Fibroblast of lung (primary cell): ENCODE measurements at regions not wholly inside any gene's neighbourhood (a gene's known extent, or its start where the extent isn't known, plus 50 kb on each side); places are given as distances from the start of the nearest gene placed in this dataset.

Experiments
- DNase-seq, 2 donors: peaks; one replicate each; pipeline versions ENCODE4 v3.0.0 to v3.0.0-alpha.2; 2010; ENCODE audit warnings: low read depth in 2 of 2
- H2AFZ ChIP-seq: 2 replicates; pipeline ENCODE4 v1.5.1; 2012; ENCODE audit warnings: low read length, control low read depth, inconsistent platforms
- H3K27ac ChIP-seq: 2 replicates; pipeline ENCODE4 v1.5.1; 2011; ENCODE audit warnings: low read length, control low read depth; ENCODE audit not compliant: insufficient read depth
- H3K27me3 ChIP-seq: 2 replicates; pipeline ENCODE4 v1.5.1; 2011; ENCODE audit warnings: mild to moderate bottlenecking, low read length; ENCODE audit not compliant: control insufficient read depth, insufficient read depth
- H3K36me3 ChIP-seq: 2 replicates; pipeline ENCODE4 v1.5.1; 2011; ENCODE audit warnings: low read length; ENCODE audit not compliant: control insufficient read depth, insufficient read depth
- H3K4me1 ChIP-seq: 2 replicates; pipeline ENCODE4 v1.5.1; 2011; ENCODE audit warnings: low read length; ENCODE audit not compliant: control insufficient read depth, insufficient read depth; ENCODE audit errors: extremely low read depth
- H3K4me2 ChIP-seq: 2 replicates; pipeline ENCODE4 v1.5.1; 2011; ENCODE audit warnings: low read length, control low read depth; ENCODE audit not compliant: insufficient read depth; ENCODE audit errors: extremely low read depth
- H3K4me3 ChIP-seq, 4 experiments: fragments of 200-600 bp in 1 of 4; sonication (generic) in 1 of 4; replicated peaks in 1 of 4; 2 replicates each; pipeline ENCODE4 v1.5.1; 2011 to 2016; ENCODE audit warnings: low read length in 4 of 4, low read depth in 3 of 4, mild to moderate bottlenecking in 3 of 4, control low read depth in 2 of 4, inconsistent platforms in 1 of 4, mixed read lengths in 1 of 4; ENCODE audit not compliant: insufficient read depth in 1 of 4; ENCODE audit errors: control extremely low read depth in 1 of 4
- H3K79me2 ChIP-seq: 2 replicates; pipeline ENCODE4 v1.5.1; 2012; ENCODE audit warnings: mild to moderate bottlenecking, low read length, inconsistent platforms; ENCODE audit not compliant: control insufficient read depth, insufficient read depth
- H3K9ac ChIP-seq: 2 replicates; pipeline ENCODE4 v1.5.1; 2011; ENCODE audit warnings: mild to moderate bottlenecking, low read length, control low read depth; ENCODE audit not compliant: insufficient read depth
- H3K9me3 ChIP-seq: 2 replicates; pipeline ENCODE4 v1.5.1; 2012; ENCODE audit warnings: low read depth, low read length; ENCODE audit not compliant: control insufficient read depth, insufficient read depth
- H4K20me1 ChIP-seq: 2 replicates; pipeline ENCODE4 v1.5.1; 2011; ENCODE audit warnings: low read length; ENCODE audit not compliant: control insufficient read depth, insufficient read depth; ENCODE audit errors: extremely low read depth
- CTCF ChIP-seq, 2 donors: IDR thresholded peaks in 1 of 2; conservative IDR thresholded peaks in 1 of 2; 1 replicate in 1 of 2; 2 replicates in 1 of 2; pipeline ENCODE4 v1.5.1; 2011 to 2012; ENCODE audit warnings: low read length in 2 of 2, control low read depth in 1 of 2, inconsistent platforms in 1 of 2, low read depth in 1 of 2, mild to moderate bottlenecking in 1 of 2
- EZH2 ChIP-seq: IDR thresholded peaks from 2 replicates; pipeline ENCODE4 v1.5.1; 2012; ENCODE audit warnings: low read length, control low read depth, mild to moderate bottlenecking; ENCODE audit errors: missing control alignments

- no peaks in the 10 kb centered on the region for H3K9me3 ChIP-seq
- H3K4me1 ChIP-seq, result no peaks in the 10 kb centered on the region
- no peaks in the 10 kb centered on the region for H3K79me2 ChIP-seq
- H3K27me3 ChIP-seq, result no peaks in the 10 kb centered on the region
- no peak overlapping the region for H2AFZ ChIP-seq
- DNase-seq, result no peak
- no peak overlapping the region for H3K4me2 ChIP-seq
- H3K4me3 ChIP-seq, result no peak overlapping the region
- no peak for TF ChIP-seq EZH2
- no peak for TF ChIP-seq CTCF (conservative IDR thresholded peaks at IDR 0.05 in 1 of 2, IDR thresholded peaks at IDR 0.05 in 1 of 2; ENCODE audit: low read depth in 1 of 2, low read length in 2 of 2)
- no peak overlapping the region for H3K27ac ChIP-seq
- no peaks in the 10 kb centered on the region for H3K36me3 ChIP-seq
- no peak overlapping the region for H3K9ac ChIP-seq
- no peaks in the 10 kb centered on the region for H4K20me1 ChIP-seq
Observed at GRCh38 chr2:176467595-176467994, 198.4 kb downstream of the MTX2 start.

GRCh38 chr2:176468457-176469113 is 199.3 kb downstream of the MTX2 start:
- H3K4me1 ChIP-seq, result no peaks in the 10 kb centered on the region
- no peak overlapping the region for H3K27ac ChIP-seq
- no peaks in the 10 kb centered on the region for H4K20me1 ChIP-seq
- DNase-seq, result no peak
- TF ChIP-seq CTCF (conservative IDR thresholded peaks at IDR 0.05 in 1 of 2, IDR thresholded peaks at IDR 0.05 in 1 of 2; ENCODE audit: low read depth in 1 of 2, low read length in 2 of 2), result no peak
- no peak for TF ChIP-seq EZH2
- H2AFZ ChIP-seq, result no peak overlapping the region
- H3K9me3 ChIP-seq, result no peaks in the 10 kb centered on the region
- H3K9ac ChIP-seq, result no peak overlapping the region
- no peaks in the 10 kb centered on the region for H3K36me3 ChIP-seq
- H3K79me2 ChIP-seq, result no peaks in the 10 kb centered on the region
- no peaks in the 10 kb centered on the region for H3K27me3 ChIP-seq
- H3K4me2 ChIP-seq, result no peak overlapping the region
- no peak overlapping the region for H3K4me3 ChIP-seq

- no peak overlapping the region for H3K9ac ChIP-seq
- no peak overlapping the region for H3K4me3 ChIP-seq
- H3K9me3 ChIP-seq, result no peaks in the 10 kb centered on the region
- H3K27ac ChIP-seq, result no peak overlapping the region
- H2AFZ ChIP-seq, result no peak overlapping the region
- no peaks in the 10 kb centered on the region for H3K79me2 ChIP-seq
- no peak for DNase-seq
- H3K36me3 ChIP-seq, result no peaks in the 10 kb centered on the region
- H4K20me1 ChIP-seq, result no peaks in the 10 kb centered on the region
- no peaks in the 10 kb centered on the region for H3K4me1 ChIP-seq
- H3K27me3 ChIP-seq, result no peaks in the 10 kb centered on the region
- H3K4me2 ChIP-seq, result no peak overlapping the region
- TF ChIP-seq EZH2, result no peak
- no peak for TF ChIP-seq CTCF (conservative IDR thresholded peaks at IDR 0.05 in 1 of 2, IDR thresholded peaks at IDR 0.05 in 1 of 2; ENCODE audit: low read depth in 1 of 2, low read length in 2 of 2)
Observed at GRCh38 chr2:176470713-176471112, 201.5 kb downstream of the MTX2 start.
